HCT116 (cell line): ENCODE measurements at regions not wholly inside any gene's neighbourhood (a gene's known extent, or its start where the extent isn't known, plus 50 kb on each side); places are given as distances from the start of the nearest gene placed in this dataset.

Source experiments
- ATAC-seq: fragments of 200-7000 bp; cut with Tn5 transposase; 2 replicates; pipeline ENCODE4 v1.9.1; 2020; ENCODE audit warnings: mild to moderate bottlenecking, moderate library complexity
- BruUV-seq: library from RNA; stranded (reverse); fragments of 400-500 nt; replicated peaks from 2 replicates; lab custom pipeline; 2021; lab: Mats Ljungman, UMichigan
- CTCF ChIA-PET: fragments of 300-600 bp; sonication (Branson Sonifier 250); formaldehyde crosslinking; loops from one replicate; lab custom pipeline; 2021; ENCODE audit warnings: antibody characterized with exemption; lab: Charles Lee
- POLR2A ChIA-PET: fragments of 300-600, 350-600 bp; sonication (Branson Sonifier 250); formaldehyde crosslinking; loops from one replicate; lab custom pipeline; 2021; ENCODE audit warnings: antibody characterized with exemption; lab: Charles Lee
- RAD21 ChIA-PET, 2 experiments: fragments of 300-600 bp; sonication (Branson Sonifier 250); formaldehyde crosslinking; loops; one replicate each; lab custom pipeline; 2023; ENCODE audit warnings: low total read pairs in 2 of 2; ENCODE audit not compliant: uncharacterized antibody in 2 of 2, unreplicated experiment in 2 of 2, low non-redundant PET in 1 of 2; lab: Charles Lee
- DNase-seq: peaks from one replicate; pipeline ENCODE4 v3.0.0-alpha.2; 2010; ENCODE audit warnings: low read depth, low spot score
- H2AFZ ChIP-seq: fragments of 200-600 bp; shearing (Covaris generic), sonication (generic); 2 replicates; pipeline ENCODE4 v1.6.1; 2017; ENCODE audit warnings: low read depth, mixed run types, mixed read lengths, antibody characterized with exemption, low read length; ENCODE audit not compliant: poor library complexity, severe bottlenecking
- H3K27ac ChIP-seq: 2 replicates; pipeline ENCODE4 v1.5.1; 2012; ENCODE audit warnings: low read depth, low read length
- H3K27me3 ChIP-seq: fragments of 200-600 bp; sonication (generic); 2 replicates; pipeline ENCODE4 v1.6.1; 2016; ENCODE audit warnings: mixed run types, low read length, mixed read lengths; ENCODE audit not compliant: insufficient read depth
- H3K36me3 ChIP-seq, 2 experiments: fragments of 200-500 bp in 1 of 2; fragments of 200-600 bp in 1 of 2; sonication (Bioruptor generic) in 1 of 2; sonication (generic) in 1 of 2; 2 replicates each; pipeline versions ENCODE4 v1.5.1 to v1.6.1; 2014 to 2016; ENCODE audit warnings: low read length in 2 of 2, inconsistent platforms in 1 of 2, mixed read lengths in 1 of 2, mixed run types in 1 of 2; ENCODE audit not compliant: insufficient read depth in 2 of 2, control insufficient read depth in 1 of 2
- H3K4me1 ChIP-seq, 2 experiments: fragments of 200-600 bp in 1 of 2; sonication (generic) in 1 of 2; 2 replicates each; pipeline versions ENCODE4 v1.5.1 to v1.6.1; 2012 to 2017; ENCODE audit warnings: low read length in 2 of 2, inconsistent platforms in 1 of 2, mild to moderate bottlenecking in 1 of 2, mixed read lengths in 1 of 2, mixed run types in 1 of 2, moderate library complexity in 1 of 2; ENCODE audit not compliant: insufficient read depth in 2 of 2, control insufficient read depth in 1 of 2
- H3K4me2 ChIP-seq: fragments of 200-600 bp; sonication (generic); 2 replicates; pipeline ENCODE4 v1.6.1; 2017; ENCODE audit warnings: mixed run types, low read length, mixed read lengths
- H3K4me3 ChIP-seq, 2 experiments: fragments of 200-600 bp in 1 of 2; sonication (generic) in 1 of 2; replicated peaks in 1 of 2; 2 replicates each; pipeline ENCODE4 v1.5.1; 2011 to 2016; ENCODE audit warnings: low read length in 2 of 2, control low read depth in 1 of 2, low read depth in 1 of 2, mild to moderate bottlenecking in 1 of 2, mixed read lengths in 1 of 2, mixed run types in 1 of 2
- H3K79me2 ChIP-seq: fragments of 200-600 bp; sonication (generic); 2 replicates; pipeline ENCODE4 v1.6.1; 2017; ENCODE audit warnings: mild to moderate bottlenecking, mixed run types, low read length, moderate library complexity, mixed read lengths; ENCODE audit not compliant: insufficient read depth
- H3K9ac ChIP-seq: fragments of 200-600 bp; sonication (generic); 2 replicates; pipeline ENCODE4 v1.6.1; 2016; ENCODE audit warnings: low read length, mixed read lengths
- H3K9me2 ChIP-seq: fragments of 200-600 bp; sonication (generic), shearing (Covaris generic); 2 replicates; pipeline ENCODE4 v1.6.1; 2017; ENCODE audit warnings: mixed run types, mild to moderate bottlenecking, moderate library complexity; ENCODE audit not compliant: insufficient read depth
- H3K9me3 ChIP-seq, 2 experiments: fragments of 200-500 bp in 1 of 2; fragments of 200-600 bp in 1 of 2; sonication (Bioruptor generic) in 1 of 2; sonication (generic) in 1 of 2; 2 replicates each; pipeline ENCODE4 v1.6.1; 2014 to 2017; ENCODE audit warnings: low read length in 2 of 2, mixed read lengths in 2 of 2, inconsistent platforms in 1 of 2, low read depth in 1 of 2, mild to moderate bottlenecking in 1 of 2, mixed run types in 1 of 2, moderate library complexity in 1 of 2; ENCODE audit not compliant: control insufficient read depth in 1 of 2, insufficient read depth in 1 of 2
- H4K20me1 ChIP-seq: fragments of 200-600 bp; sonication (generic), shearing (Covaris generic); 2 replicates; pipeline ENCODE4 v1.6.1; 2017; ENCODE audit warnings: mixed run types, mild to moderate bottlenecking, moderate library complexity; ENCODE audit not compliant: insufficient read depth
- ATF3 ChIP-seq: IDR thresholded peaks from 2 replicates; pipeline ENCODE4 v1.6.1; 2012
- CBX3 ChIP-seq: IDR thresholded peaks from 2 replicates; pipeline ENCODE4 v1.6.1; 2012; ENCODE audit warnings: low read depth
- CEBPB ChIP-seq: IDR thresholded peaks from 2 replicates; pipeline ENCODE4 v1.6.1; 2012; ENCODE audit warnings: low read depth
- EGR1 ChIP-seq: IDR thresholded peaks from 2 replicates; pipeline ENCODE4 v1.6.1; 2012; ENCODE audit warnings: low read depth
- ELF1 ChIP-seq: IDR thresholded peaks from 2 replicates; pipeline ENCODE4 v1.6.1; 2012; ENCODE audit warnings: low read depth, borderline replicate concordance
- EZH2phosphoT487 ChIP-seq: fragments of 200-600 bp; IDR thresholded peaks from 2 replicates; pipeline ENCODE4 v1.6.1; 2018; ENCODE audit warnings: antibody characterized with exemption, borderline replicate concordance
- JUND ChIP-seq: IDR thresholded peaks from 2 replicates; pipeline ENCODE4 v1.6.1; 2012
- MAX ChIP-seq: IDR thresholded peaks from 2 replicates; pipeline ENCODE4 v1.6.1; 2012
- POLR2A ChIP-seq: IDR thresholded peaks from 2 replicates; pipeline ENCODE4 v1.7.0; 2011; ENCODE audit warnings: borderline replicate concordance; ENCODE audit not compliant: insufficient read depth, insufficient read length; ENCODE audit errors: extremely low read depth
- POLR2AphosphoS5 ChIP-seq: IDR thresholded peaks from 2 replicates; pipeline ENCODE4 v1.6.1; 2011; ENCODE audit warnings: mild to moderate bottlenecking, low read depth, low read length, moderate library complexity
- RAD21 ChIP-seq: IDR thresholded peaks from 2 replicates; pipeline ENCODE4 v1.6.1; 2012; ENCODE audit warnings: low read depth, mild to moderate bottlenecking
- REST ChIP-seq: IDR thresholded peaks from 2 replicates; pipeline ENCODE4 v1.6.1; 2012; ENCODE audit warnings: low read depth
- SIN3A ChIP-seq: IDR thresholded peaks from 2 replicates; pipeline ENCODE4 v1.6.1; 2012; ENCODE audit warnings: low read depth
- SP1 ChIP-seq: IDR thresholded peaks from 2 replicates; pipeline ENCODE4 v1.6.1; 2012; ENCODE audit warnings: low read depth
- SRF ChIP-seq: IDR thresholded peaks from 2 replicates; pipeline ENCODE4 v1.6.1; 2012; ENCODE audit warnings: low read depth
- TCF7L2 ChIP-seq: IDR thresholded peaks from 2 replicates; pipeline ENCODE4 v1.7.0; 2011; ENCODE audit warnings: borderline replicate concordance, inconsistent platforms; ENCODE audit not compliant: insufficient read depth, insufficient read length; ENCODE audit errors: extremely low read depth
- YY1 ChIP-seq: IDR thresholded peaks from 2 replicates; pipeline ENCODE4 v1.6.1; 2011; ENCODE audit warnings: low read length, low read depth, moderate library complexity, mild to moderate bottlenecking; ENCODE audit not compliant: insufficient replicate concordance; ENCODE audit errors: extremely low read depth
- ZBTB33 ChIP-seq: IDR thresholded peaks from 2 replicates; pipeline ENCODE4 v1.6.1; 2011; ENCODE audit warnings: mild to moderate bottlenecking, low read length, moderate library complexity; ENCODE audit not compliant: insufficient replicate concordance; ENCODE audit errors: extremely low read depth
- ZFX ChIP-seq: fragments of 450-650 bp; IDR thresholded peaks from 2 replicates; pipeline ENCODE4 v1.6.1; 2017
- ZNF274 ChIP-seq: fragments of 200-500 bp; sonication (Bioruptor generic); IDR thresholded peaks from 2 replicates; pipeline ENCODE4 v1.6.1; 2014; ENCODE audit warnings: mild to moderate bottlenecking, low read depth, low read length, inconsistent platforms
- intact Hi-C: fragments of 100-400 bp; cut with micrococcal nuclease; formaldehyde crosslinking; loops from 2 replicates; pipeline ENCODE4 v1.10.0; 2022

GRCh38 chr11:71066311-71066710 lies 186.1 kb downstream of the SHANK2 start:
- Histone ChIP-seq H3K9me3 (no peaks in the 10 kb centered on the region; a peak in 1 of 4 replicates), H3K27ac (no peak overlapping the region), H3K4me3 (no peak overlapping the region), H3K79me2 (no peaks in the 10 kb centered on the region), H4K20me1 (no peaks in the 10 kb centered on the region), H3K9me2 (no peaks in the 10 kb centered on the region), H3K9ac (no peak overlapping the region), H3K27me3 (no peaks in the 10 kb centered on the region), H3K4me2 (no peak overlapping the region), H3K36me3 (no peaks in the 10 kb centered on the region), H3K4me1 (no peaks in the 10 kb centered on the region), H2AFZ (no peak overlapping the region)
- POLR2A ChIA-PET = no interaction called here
- RAD21 ChIA-PET = no interaction called here
- DNase-seq (no peak), ATAC-seq (no peak)
- CTCF ChIA-PET = no interaction called here
- TF ChIP-seq MAX = no peak
- TF ChIP-seq ZFX = no peak
- no peak for TF ChIP-seq TCF7L2
- TF ChIP-seq YY1 = no peak
- no peak for TF ChIP-seq REST
- TF ChIP-seq SRF = no peak
- TF ChIP-seq ELF1 = no peak
- no peak for TF ChIP-seq POLR2A
- TF ChIP-seq ZNF274 = no peak
- no peak for TF ChIP-seq CBX3
- no peak for TF ChIP-seq EGR1
- TF ChIP-seq CEBPB = no peak
- TF ChIP-seq POLR2AphosphoS5 = no peak
- TF ChIP-seq RAD21 = no peak
- no peak for TF ChIP-seq JUND
- TF ChIP-seq ZBTB33 = no peak
- TF ChIP-seq EZH2phosphoT487 = no peak
- no peak for TF ChIP-seq SIN3A
- no peak for TF ChIP-seq SP1
- no peak for TF ChIP-seq ATF3
- intact Hi-C loops = no loop called here
- no TSS peak for BruUV-seq
